Smooth muscle cell (in vitro differentiated cells): ENCODE measurements at regions not wholly inside any gene's neighbourhood (a gene's known extent, or its start where the extent isn't known, plus 50 kb on each side); places are given as distances from the start of the nearest gene placed in this dataset.
A peak's percentile ranks its signal among the peaks of the same experiment; 100 is the strongest.

Experiments used
- DNase-seq: peaks from one replicate; lab custom pipeline; 2025; ENCODE audit not compliant: unreplicated experiment; lab: John Stamatoyannopoulos, UW
- H2AFZ ChIP-seq: fragments of 200-600 bp; sonication (generic); 2 replicates; pipeline ENCODE4 v1.6.0; 2016; ENCODE audit warnings: antibody characterized with exemption, low read depth, mild to moderate bottlenecking
- H3F3A ChIP-seq: fragments of 200-600 bp; sonication (generic); 2 replicates; pipeline ENCODE4 v1.6.0; 2017; ENCODE audit warnings: antibody characterized with exemption, low read depth
- H3K27ac ChIP-seq: fragments of 200-600 bp; sonication (generic); 2 replicates; pipeline ENCODE4 v1.5.1; 2016; ENCODE audit warnings: low read depth, mild to moderate bottlenecking
- H3K27me3 ChIP-seq: fragments of 200-600 bp; sonication (generic); 2 replicates; pipeline ENCODE4 v1.6.1; 2016; ENCODE audit warnings: low read depth, mild to moderate bottlenecking
- H3K36me3 ChIP-seq: fragments of 200-600 bp; sonication (generic); 2 replicates; pipeline ENCODE4 v1.5.1; 2016; ENCODE audit warnings: low read depth
- H3K4me1 ChIP-seq: fragments of 200-600 bp; sonication (generic); 2 replicates; pipeline ENCODE4 v1.5.1; 2016; ENCODE audit warnings: low read depth
- H3K4me2 ChIP-seq: fragments of 200-600 bp; sonication (generic); 2 replicates; pipeline ENCODE4 v1.6.0; 2016; ENCODE audit warnings: mild to moderate bottlenecking
- H3K4me3 ChIP-seq: fragments of 200-600 bp; sonication (generic); 2 replicates; pipeline ENCODE4 v1.5.1; 2016; ENCODE audit warnings: mild to moderate bottlenecking
- H3K79me2 ChIP-seq: fragments of 200-600 bp; sonication (generic); 2 replicates; pipeline ENCODE4 v1.6.0; 2016; ENCODE audit warnings: low read depth, mild to moderate bottlenecking
- H3K9ac ChIP-seq: fragments of 200-600 bp; sonication (generic); 2 replicates; pipeline ENCODE4 v1.6.0; 2016; ENCODE audit warnings: low read depth
- H3K9me3 ChIP-seq: fragments of 200-600 bp; sonication (generic); replicated peaks from 2 replicates; pipeline ENCODE4 v1.5.1; 2016; ENCODE audit warnings: low read depth
- H4K20me1 ChIP-seq: fragments of 200-600 bp; sonication (generic); 2 replicates; pipeline ENCODE4 v1.6.0; 2016; ENCODE audit warnings: low read depth
- WGBS: methylation state at CpG from one replicate; pipeline ENCODE4 v1.1.7; 2016; ENCODE audit warnings: low lambda C conversion rate; 5-methylcytosine and 5-hydroxymethylcytosine counted together
- TF ChIP-seq, protein P1 (sequence below): fragments of 200-600 bp; sonication (generic); IDR thresholded peaks from 2 replicates; pipeline ENCODE4 v1.5.1; 2017; ENCODE audit warnings: borderline replicate concordance, mild to moderate bottlenecking, antibody characterized with exemption; ENCODE audit not compliant: insufficient read depth, poor library complexity, severe bottlenecking

DNA sequence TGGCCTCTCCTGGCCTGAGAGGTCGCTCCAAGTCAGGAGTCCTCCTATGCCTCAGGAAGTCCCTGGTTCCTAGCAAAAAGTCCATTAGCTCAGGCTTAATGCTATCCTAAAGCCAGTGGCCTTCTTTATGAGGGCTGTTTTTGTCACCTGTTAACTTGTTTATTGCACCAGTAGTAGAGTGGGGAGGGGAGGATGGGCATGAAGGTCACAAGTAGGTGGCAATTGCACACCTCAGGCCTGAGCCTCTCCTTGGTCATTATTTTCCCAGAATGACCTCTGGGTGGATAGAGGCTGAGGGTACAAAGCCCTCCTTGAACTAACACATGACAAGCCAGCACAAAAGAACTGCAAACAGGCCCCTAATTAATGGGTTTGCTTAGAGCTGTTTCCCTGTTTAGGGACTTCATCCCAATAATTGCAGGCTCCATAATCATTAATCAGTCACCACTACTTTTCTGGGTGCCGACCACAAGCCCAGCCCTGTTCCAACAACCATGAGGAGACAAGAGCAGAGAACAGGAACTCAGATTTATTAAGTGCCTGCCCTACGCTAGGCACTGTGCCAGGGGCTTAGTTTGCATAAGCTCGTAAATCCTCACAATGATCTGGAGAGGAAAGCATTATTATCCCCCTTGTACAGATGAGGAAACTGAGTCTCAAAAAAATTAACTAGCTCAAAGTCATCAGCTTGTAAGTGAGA, 123.0 kb upstream of the PKDCC start:
- TF ChIP-seq, protein P1, sequence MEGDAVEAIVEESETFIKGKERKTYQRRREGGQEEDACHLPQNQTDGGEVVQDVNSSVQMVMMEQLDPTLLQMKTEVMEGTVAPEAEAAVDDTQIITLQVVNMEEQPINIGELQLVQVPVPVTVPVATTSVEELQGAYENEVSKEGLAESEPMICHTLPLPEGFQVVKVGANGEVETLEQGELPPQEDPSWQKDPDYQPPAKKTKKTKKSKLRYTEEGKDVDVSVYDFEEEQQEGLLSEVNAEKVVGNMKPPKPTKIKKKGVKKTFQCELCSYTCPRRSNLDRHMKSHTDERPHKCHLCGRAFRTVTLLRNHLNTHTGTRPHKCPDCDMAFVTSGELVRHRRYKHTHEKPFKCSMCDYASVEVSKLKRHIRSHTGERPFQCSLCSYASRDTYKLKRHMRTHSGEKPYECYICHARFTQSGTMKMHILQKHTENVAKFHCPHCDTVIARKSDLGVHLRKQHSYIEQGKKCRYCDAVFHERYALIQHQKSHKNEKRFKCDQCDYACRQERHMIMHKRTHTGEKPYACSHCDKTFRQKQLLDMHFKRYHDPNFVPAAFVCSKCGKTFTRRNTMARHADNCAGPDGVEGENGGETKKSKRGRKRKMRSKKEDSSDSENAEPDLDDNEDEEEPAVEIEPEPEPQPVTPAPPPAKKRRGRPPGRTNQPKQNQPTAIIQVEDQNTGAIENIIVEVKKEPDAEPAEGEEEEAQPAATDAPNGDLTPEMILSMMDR: no peak
- Histone ChIP-seq H3K4me1 (peaks cover 7% of the 10 kb centered on the region), H3K27me3 (no peaks in the 10 kb centered on the region), H3K79me2 (no peaks in the 10 kb centered on the region), H2AFZ (no peak overlapping the region), H3K9me3 (no peaks in the 10 kb centered on the region), H3K4me3 (no peak overlapping the region), H3K27ac (no peak overlapping the region), H3K9ac (no peak overlapping the region), H3K36me3 (no peaks in the 10 kb centered on the region), H3F3A (peaks cover 19% of the 10 kb centered on the region), H3K4me2 (no peak overlapping the region), H4K20me1 (no peaks in the 10 kb centered on the region)
- 74% methylated on average over 4 of the region's 4 CpGs for WGBS
- DNase-seq: no peak

DNA sequence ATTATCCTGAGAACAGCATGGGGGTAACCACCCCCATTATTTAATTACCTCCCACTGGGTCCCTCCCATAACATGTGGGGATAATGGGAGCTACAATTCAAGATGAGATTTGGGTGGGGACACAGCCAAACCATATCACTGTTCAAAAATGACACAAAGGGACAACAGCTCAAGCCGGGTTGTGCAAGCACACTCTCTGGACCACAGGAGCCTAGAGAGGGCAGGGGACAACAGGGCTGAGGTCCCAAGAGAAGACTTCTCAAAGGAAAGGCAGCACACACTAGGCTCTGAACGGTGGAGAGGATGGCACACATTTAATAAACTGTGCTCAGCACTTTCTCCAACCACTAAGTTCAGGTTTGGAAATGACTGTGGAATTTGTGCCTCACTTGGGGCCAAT, 122.1 kb upstream of the PKDCC start:
- H2AFZ ChIP-seq: no peak overlapping the region
- WGBS: 90% methylated on average over 2 of the region's 2 CpGs
- no peak overlapping the region for H3K27ac ChIP-seq
- H3K4me2 ChIP-seq: no peak overlapping the region
- no peak overlapping the region for H3K4me3 ChIP-seq
- H3K4me1 ChIP-seq: peaks cover 7% of the 10 kb centered on the region
- H3K79me2 ChIP-seq: no peaks in the 10 kb centered on the region
- DNase-seq: no peak
- H4K20me1 ChIP-seq: no peaks in the 10 kb centered on the region
- no peaks in the 10 kb centered on the region for H3K9me3 ChIP-seq
- H3K36me3 ChIP-seq: no peaks in the 10 kb centered on the region
- TF ChIP-seq, protein P1: no peak
- no peak overlapping the region for H3K9ac ChIP-seq
- H3F3A ChIP-seq: peaks cover 19% of the 10 kb centered on the region
- no peaks in the 10 kb centered on the region for H3K27me3 ChIP-seq

DNA sequence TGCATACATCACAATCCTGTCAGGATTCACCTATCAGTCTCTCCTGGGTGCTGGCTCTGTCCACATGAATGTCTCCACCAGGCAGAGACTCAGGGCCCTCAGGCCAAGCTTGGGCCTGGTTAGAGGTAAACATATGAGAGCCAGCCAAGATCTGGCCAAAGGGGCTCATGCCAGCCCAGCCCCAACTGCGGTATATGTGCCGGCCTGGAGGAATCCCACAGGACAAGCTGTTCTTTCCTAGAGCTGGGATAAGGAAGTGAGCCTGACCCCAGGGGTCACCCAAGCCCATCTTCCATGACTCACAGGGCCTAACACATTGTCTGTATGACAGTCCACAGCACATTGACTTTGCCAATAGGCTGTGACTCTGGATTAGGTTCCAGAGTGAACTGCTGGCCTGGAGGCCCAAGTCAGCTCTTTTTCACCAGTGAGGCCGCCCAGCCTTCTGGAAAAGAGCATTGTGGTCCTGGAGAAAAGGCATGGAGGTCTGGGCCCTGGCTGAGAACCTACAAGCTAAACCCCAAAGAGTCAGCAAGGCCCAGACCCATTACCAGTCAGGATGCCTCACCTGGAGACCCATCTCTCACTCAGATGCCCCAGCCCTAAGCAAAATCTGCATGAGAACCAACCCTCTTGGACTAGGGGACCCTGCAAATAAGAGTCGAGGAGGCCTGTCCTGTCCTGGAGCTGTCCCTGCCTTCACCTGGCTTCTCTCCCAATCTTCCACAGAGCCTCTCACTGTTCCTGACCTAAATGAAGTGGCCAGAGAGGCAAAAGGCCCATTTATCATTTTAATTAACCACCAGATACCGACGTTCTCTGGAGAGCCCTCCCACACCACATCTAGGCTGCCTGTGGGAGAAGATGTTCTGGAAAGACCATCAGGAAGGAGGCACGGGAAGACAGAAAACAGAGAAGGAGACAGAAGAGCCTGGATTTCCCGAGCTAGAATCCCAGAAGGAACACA, 120.9 kb upstream of the PKDCC start:
- WGBS: 49% methylated on average over 8 of the region's 8 CpGs
- H3K27me3 ChIP-seq: no peaks in the 10 kb centered on the region
- H3K4me1 ChIP-seq: peaks cover 15% of the 10 kb centered on the region
- H3K36me3 ChIP-seq: no peaks in the 10 kb centered on the region
- peaks cover 27% of the 10 kb centered on the region for H3F3A ChIP-seq
- TF ChIP-seq, protein P1: no peak
- H2AFZ ChIP-seq: peak overlapping the region; percentile 26
- H3K4me2 ChIP-seq: no peak overlapping the region
- H3K9me3 ChIP-seq: no peaks in the 10 kb centered on the region
- no peak overlapping the region for H3K4me3 ChIP-seq
- no peak overlapping the region for H3K9ac ChIP-seq
- DNase-seq: no peak
- no peaks in the 10 kb centered on the region for H3K79me2 ChIP-seq
- no peaks in the 10 kb centered on the region for H4K20me1 ChIP-seq
- H3K27ac ChIP-seq: no peak overlapping the region
